ELR (cell line): ENCODE measurements at regions not wholly inside any gene's neighbourhood (a gene's known extent, or its start where the extent isn't known, plus 50 kb on each side); places are given as distances from the start of the nearest gene placed in this dataset.

ENCODE experiments used
- DNase-seq: peaks from one replicate; pipeline ENCODE4 v3.0.0-alpha.2; 2015; ENCODE audit warnings: low read depth

GRCh38 chr3:144141496-144141895 is 169.9 kb downstream of the DIPK2A start:
- no peak for DNase-seq

- DNase-seq, result peak; percentile 26
Measured at GRCh38 chr3:144142151-144142840, 170.7 kb downstream of the DIPK2A start.

GRCh38 chr3:144148356-144148755 is 176.7 kb downstream of the DIPK2A start:
- DNase-seq, result no peak

- DNase-seq, result no peak
Measured at GRCh38 chr3:144151983-144152382, 180.4 kb downstream of the DIPK2A start.

GRCh38 chr3:144160627-144161026 is 189.0 kb downstream of the DIPK2A start:
- no peak for DNase-seq

- DNase-seq, result peak; percentile 33
Measured at GRCh38 chr3:144162042-144162441, 190.4 kb downstream of the DIPK2A start.

- DNase-seq, result no peak
Measured at GRCh38 chr3:144164352-144164751, 192.7 kb downstream of the DIPK2A start.

GRCh38 chr3:144165482-144165881 is 193.9 kb downstream of the DIPK2A start:
- DNase-seq, result no peak

- no peak for DNase-seq
Measured at GRCh38 chr3:144167634-144168033, 196.0 kb downstream of the DIPK2A start.

GRCh38 chr3:144173491-144173890 is 201.9 kb downstream of the DIPK2A start:
- no peak for DNase-seq

GRCh38 chr3:144175644-144176425 is 204.2 kb downstream of the DIPK2A start:
- DNase-seq, result no peak

- DNase-seq, result no peak
Measured at GRCh38 chr3:144177649-144178048, 206.0 kb downstream of the DIPK2A start.

- DNase-seq, result no peak
Measured at GRCh38 chr3:144178607-144179006, 207.0 kb downstream of the DIPK2A start.

GRCh38 chr3:144181062-144181461 is 209.4 kb downstream of the DIPK2A start:
- DNase-seq, result no peak

- DNase-seq, result no peak
Measured at GRCh38 chr3:144182501-144182900, 210.9 kb downstream of the DIPK2A start.

GRCh38 chr3:144185276-144185675 is 213.7 kb downstream of the DIPK2A start:
- peak; percentile 33 for DNase-seq

- no peak for DNase-seq
Measured at GRCh38 chr3:144187531-144188210, 216.0 kb downstream of the DIPK2A start.

- DNase-seq, result no peak
Measured at GRCh38 chr3:144189044-144189443, 217.4 kb downstream of the DIPK2A start.

- DNase-seq, result no peak
Measured at GRCh38 chr3:144197116-144197515, 225.5 kb downstream of the DIPK2A start.

GRCh38 chr3:144197582-144197981 is 226.0 kb downstream of the DIPK2A start:
- DNase-seq, result no peak

- DNase-seq, result no peak
Measured at GRCh38 chr3:144200004-144200403, 228.4 kb downstream of the DIPK2A start.

GRCh38 chr3:144200466-144200865 is 228.8 kb downstream of the DIPK2A start:
- DNase-seq, result no peak

GRCh38 chr3:144221761-144222160 is 250.1 kb downstream of the DIPK2A start:
- no peak for DNase-seq
